Neural cell (in vitro differentiated cells): ENCODE measurements at regions not wholly inside any gene's neighbourhood (a gene's known extent, or its start where the extent isn't known, plus 50 kb on each side); places are given as distances from the start of the nearest gene placed in this dataset.
"Not testable (repeated sequence)": the region's sequence is repeated elsewhere in the genome, so short reads cannot be mapped to it uniquely, and the experiment has no call there.

ENCODE experiments used
- H2AFZ ChIP-seq: fragments of 200-600, 300-800 bp; sonication (generic), shearing (Covaris generic); 2 replicates; pipeline ENCODE4 v1.6.0; 2014; ENCODE audit warnings: low read depth, mild to moderate bottlenecking, antibody characterized with exemption, low read length, moderate library complexity
- H3F3A ChIP-seq: fragments of 200-600 bp; shearing (Covaris generic); 2 replicates; pipeline ENCODE4 v1.6.1; 2016; ENCODE audit warnings: mild to moderate bottlenecking, moderate library complexity, mixed read lengths, antibody characterized with exemption, low read length; ENCODE audit not compliant: insufficient read depth, poor library complexity, severe bottlenecking
- H3K27ac ChIP-seq: fragments of 200-600, 300-800 bp; sonication (generic), shearing (Covaris generic); 2 replicates; pipeline ENCODE4 v1.5.1; 2014; ENCODE audit warnings: mild to moderate bottlenecking, low read length, moderate library complexity
- H3K27me3 ChIP-seq: fragments of 300-800, 200-600 bp; sonication (generic), shearing (Covaris generic); 2 replicates; pipeline ENCODE4 v1.6.0; 2014; ENCODE audit warnings: mild to moderate bottlenecking, low read depth, low read length, moderate library complexity; ENCODE audit not compliant: insufficient read depth
- H3K36me3 ChIP-seq: fragments of 300-800, 200-600 bp; sonication (generic), shearing (Covaris generic); 2 replicates; pipeline ENCODE4 v1.5.1; 2014; ENCODE audit warnings: mild to moderate bottlenecking, antibody characterized with exemption, low read length, moderate library complexity; ENCODE audit not compliant: insufficient read depth
- H3K4me2 ChIP-seq: fragments of 300-800, 200-600 bp; sonication (generic), shearing (Covaris generic); 2 replicates; pipeline ENCODE4 v1.6.0; 2014; ENCODE audit warnings: mild to moderate bottlenecking, low read length
- H3K4me3 ChIP-seq: fragments of 300-800, 200-600 bp; sonication (generic), shearing (Covaris generic); 2 replicates; pipeline ENCODE4 v1.5.1; 2014; ENCODE audit warnings: mild to moderate bottlenecking, low read length, moderate library complexity
- H3K79me2 ChIP-seq: fragments of 200-600 bp; shearing (Covaris generic); replicated peaks from 2 replicates; pipeline ENCODE4 v1.6.0; 2014; ENCODE audit warnings: mild to moderate bottlenecking, low read length, moderate library complexity; ENCODE audit not compliant: insufficient read depth
- H3K9ac ChIP-seq: fragments of 300-800, 200-600 bp; sonication (generic), shearing (Covaris generic); 2 replicates; pipeline ENCODE4 v1.6.1; 2016; ENCODE audit warnings: mild to moderate bottlenecking, low read length, mixed read lengths
- H3K9me2 ChIP-seq: fragments of 200-600 bp; shearing (Covaris generic); 2 replicates; pipeline ENCODE4 v1.6.1; 2016; ENCODE audit warnings: mild to moderate bottlenecking, low read length, mixed read lengths; ENCODE audit not compliant: insufficient read depth
- H3K9me3 ChIP-seq: fragments of 200-600, 300-800 bp; sonication (generic), shearing (Covaris generic); 2 replicates; pipeline ENCODE4 v1.6.1; 2016; ENCODE audit warnings: mild to moderate bottlenecking, mixed run types, low read length, moderate library complexity, mixed read lengths
- H4K20me1 ChIP-seq: fragments of 200-600 bp; shearing (Covaris generic); 2 replicates; pipeline ENCODE4 v1.6.1; 2016; ENCODE audit warnings: mild to moderate bottlenecking, mixed run types; ENCODE audit not compliant: insufficient read depth
- CTCF ChIP-seq: fragments of 450-650 bp; IDR thresholded peaks from 2 replicates; pipeline ENCODE4 v1.5.1; 2014; ENCODE audit warnings: antibody characterized with exemption, mild to moderate bottlenecking, moderate library complexity; ENCODE audit not compliant: poor library complexity, severe bottlenecking
- EP300 ChIP-seq: fragments of 450-650 bp; conservative IDR thresholded peaks from 2 replicates; pipeline ENCODE4 v1.6.1; 2014; ENCODE audit warnings: antibody characterized with exemption, mild to moderate bottlenecking, moderate library complexity; ENCODE audit not compliant: poor library complexity, severe bottlenecking
- EZH2 ChIP-seq: fragments of 200-600, 300-800 bp; shearing (Covaris generic), sonication (generic); IDR thresholded peaks from 2 replicates; pipeline ENCODE4 v1.6.1; 2014; ENCODE audit warnings: antibody characterized with exemption, low read length, borderline replicate concordance, mild to moderate bottlenecking; ENCODE audit not compliant: insufficient read depth, poor library complexity, severe bottlenecking
- MXI1 ChIP-seq: fragments of 450-650 bp; conservative IDR thresholded peaks from 2 replicates; pipeline ENCODE4 v1.6.1; 2014; ENCODE audit warnings: antibody characterized with exemption, mild to moderate bottlenecking; ENCODE audit not compliant: poor library complexity, severe bottlenecking
- POLR2AphosphoS5 ChIP-seq: IDR thresholded peaks from 2 replicates; pipeline ENCODE4 v1.6.1; 2012
- RAD21 ChIP-seq: fragments of 450-650 bp; conservative IDR thresholded peaks from 2 replicates; pipeline ENCODE4 v1.6.1; 2014; ENCODE audit warnings: antibody characterized with exemption, mild to moderate bottlenecking, moderate library complexity
- REST ChIP-seq: IDR thresholded peaks from 2 replicates; pipeline ENCODE4 v1.6.1; 2012; ENCODE audit warnings: borderline replicate concordance
- SMC3 ChIP-seq: fragments of 450-650 bp; conservative IDR thresholded peaks from 2 replicates; pipeline ENCODE4 v1.6.1; 2014; ENCODE audit warnings: antibody characterized with exemption, mild to moderate bottlenecking, moderate library complexity; ENCODE audit not compliant: poor library complexity
- TAF1 ChIP-seq: IDR thresholded peaks from 2 replicates; pipeline ENCODE4 v1.6.1; 2012; ENCODE audit warnings: low read depth

GRCh38 chr11:86167499-86168164 is 76.9 kb upstream of the EED start:
- no peaks in the 10 kb centered on the region for H3K9me2 ChIP-seq
- no peaks in the 10 kb centered on the region for H3F3A ChIP-seq
- no peak overlapping the region for H3K9ac ChIP-seq
- H3K27me3 ChIP-seq: no peaks in the 10 kb centered on the region
- no peaks in the 10 kb centered on the region for H3K79me2 ChIP-seq
- no peak overlapping the region for H2AFZ ChIP-seq
- H4K20me1 ChIP-seq: no peaks in the 10 kb centered on the region
- H3K9me3 ChIP-seq: no peaks in the 10 kb centered on the region
- H3K36me3 ChIP-seq: no peaks in the 10 kb centered on the region
- no peak overlapping the region for H3K27ac ChIP-seq
- TF ChIP-seq REST: no peak
- TF ChIP-seq TAF1: no peak
- no peak for TF ChIP-seq MXI1
- TF ChIP-seq RAD21: no peak
- no peak for TF ChIP-seq SMC3
- TF ChIP-seq CTCF: no peak
- no peak for TF ChIP-seq EZH2
- TF ChIP-seq POLR2AphosphoS5: no peak
- no peak for TF ChIP-seq EP300
- no peak overlapping the region for H3K4me2 ChIP-seq
- no peak overlapping the region for H3K4me3 ChIP-seq

GRCh38 chr11:86166287-86166686 is 78.3 kb upstream of the EED start:
- H3K9ac ChIP-seq, H3K27me3 ChIP-seq, H3K4me3 ChIP-seq, H3K79me2 ChIP-seq, H4K20me1 ChIP-seq, H3K36me3 ChIP-seq, H3F3A ChIP-seq, H3K27ac ChIP-seq, H2AFZ ChIP-seq, H3K4me2 ChIP-seq, H3K9me2 ChIP-seq, H3K9me3 ChIP-seq: not testable (repeated sequence)

GRCh38 chr11:86164106-86164505 is 80.4 kb upstream of the EED start:
- no peaks in the 10 kb centered on the region for H3K79me2 ChIP-seq
- no peak overlapping the region for H3K4me3 ChIP-seq
- no peaks in the 10 kb centered on the region for H4K20me1 ChIP-seq
- no peak overlapping the region for H3K4me2 ChIP-seq
- no peaks in the 10 kb centered on the region for H3K36me3 ChIP-seq
- H3K27ac ChIP-seq: no peak overlapping the region
- no peaks in the 10 kb centered on the region for H3K9me2 ChIP-seq
- no peaks in the 10 kb centered on the region for H3K27me3 ChIP-seq
- H3K9me3 ChIP-seq: no peaks in the 10 kb centered on the region
- no peaks in the 10 kb centered on the region for H3F3A ChIP-seq
- TF ChIP-seq SMC3 (no peak), MXI1 (no peak), EZH2 (no peak), POLR2AphosphoS5 (no peak), TAF1 (no peak), RAD21 (no peak), EP300 (no peak), REST (no peak), CTCF (no peak)
- H2AFZ ChIP-seq: no peak overlapping the region
- H3K9ac ChIP-seq: no peak overlapping the region
